RWPE1 (cell line): ENCODE measurements at regions not wholly inside any gene's neighbourhood (a gene's known extent, or its start where the extent isn't known, plus 50 kb on each side); places are given as distances from the start of the nearest gene placed in this dataset.
"Not testable (repeated sequence)": the region's sequence is repeated elsewhere in the genome, so short reads cannot be mapped to it uniquely, and the experiment has no call there.

Source experiments
- CTCF ChIA-PET: fragments of 350-600 bp; sonication (Branson Sonifier 250); formaldehyde crosslinking; extraction: SDS; loops from one replicate; lab custom pipeline; 2021; lab: Yijun Ruan, JAX
- POLR2A ChIA-PET: fragments of 400-600 bp; formaldehyde crosslinking; extraction: SDS; loops from one replicate; lab custom pipeline; 2020; ENCODE audit warnings: antibody characterized with exemption; ENCODE audit not compliant: low non-redundant PET; lab: Yijun Ruan, JAX
- DNase-seq: peaks from one replicate; pipeline ENCODE4 v3.0.0; 2012; ENCODE audit warnings: low spot score
- H3K27ac ChIP-seq: fragments of 450-650 bp; 2 replicates; pipeline ENCODE4 v1.5.1; 2017
- TF ChIP-seq, protein P1 (sequence below): fragments of 450-650 bp; conservative IDR thresholded peaks from 2 replicates; pipeline ENCODE4 v1.5.1; 2017; ENCODE audit warnings: low read depth, mild to moderate bottlenecking

DNA sequence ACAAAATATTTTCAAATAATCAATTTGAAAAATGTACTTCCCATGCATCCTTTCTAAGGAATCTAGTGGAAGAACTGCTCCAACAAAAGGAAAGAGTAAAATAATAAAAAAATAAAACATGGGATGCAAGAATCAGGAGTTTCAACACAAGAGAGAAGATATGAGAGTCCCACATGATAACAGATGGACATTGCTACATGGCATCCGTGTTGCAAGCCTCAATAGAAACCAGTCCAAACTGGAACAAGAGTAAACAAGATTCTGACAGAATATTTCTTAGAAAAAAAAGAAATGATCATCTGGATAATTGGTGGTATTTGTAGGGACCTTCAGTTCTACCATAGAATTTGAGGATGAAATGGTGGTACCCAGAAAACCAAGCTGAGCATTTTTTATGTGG is 186.8 kb downstream of the FRK start:
- POLR2A ChIA-PET = no interaction called here

GRCh38 chr6:115870464-115870863 is 190.2 kb downstream of the FRK start:
- CTCF ChIA-PET = no interaction called here
- POLR2A ChIA-PET = no interaction called here
- TF ChIP-seq, protein P1, sequence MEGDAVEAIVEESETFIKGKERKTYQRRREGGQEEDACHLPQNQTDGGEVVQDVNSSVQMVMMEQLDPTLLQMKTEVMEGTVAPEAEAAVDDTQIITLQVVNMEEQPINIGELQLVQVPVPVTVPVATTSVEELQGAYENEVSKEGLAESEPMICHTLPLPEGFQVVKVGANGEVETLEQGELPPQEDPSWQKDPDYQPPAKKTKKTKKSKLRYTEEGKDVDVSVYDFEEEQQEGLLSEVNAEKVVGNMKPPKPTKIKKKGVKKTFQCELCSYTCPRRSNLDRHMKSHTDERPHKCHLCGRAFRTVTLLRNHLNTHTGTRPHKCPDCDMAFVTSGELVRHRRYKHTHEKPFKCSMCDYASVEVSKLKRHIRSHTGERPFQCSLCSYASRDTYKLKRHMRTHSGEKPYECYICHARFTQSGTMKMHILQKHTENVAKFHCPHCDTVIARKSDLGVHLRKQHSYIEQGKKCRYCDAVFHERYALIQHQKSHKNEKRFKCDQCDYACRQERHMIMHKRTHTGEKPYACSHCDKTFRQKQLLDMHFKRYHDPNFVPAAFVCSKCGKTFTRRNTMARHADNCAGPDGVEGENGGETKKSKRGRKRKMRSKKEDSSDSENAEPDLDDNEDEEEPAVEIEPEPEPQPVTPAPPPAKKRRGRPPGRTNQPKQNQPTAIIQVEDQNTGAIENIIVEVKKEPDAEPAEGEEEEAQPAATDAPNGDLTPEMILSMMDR = no peak
- no peak for DNase-seq
- H3K27ac ChIP-seq = no peak overlapping the region

More for the DNA sequence above, 186.8 kb downstream of the FRK start:
- TF ChIP-seq, protein P1 = no peak
- no peak overlapping the region for H3K27ac ChIP-seq
- no peak for DNase-seq
- CTCF ChIA-PET = interaction anchor here (0.6 kb wide), 1 partner anchor 113 kb away, joined by 4 read pairs; no protein-coding TSS in a partner anchor

DNA sequence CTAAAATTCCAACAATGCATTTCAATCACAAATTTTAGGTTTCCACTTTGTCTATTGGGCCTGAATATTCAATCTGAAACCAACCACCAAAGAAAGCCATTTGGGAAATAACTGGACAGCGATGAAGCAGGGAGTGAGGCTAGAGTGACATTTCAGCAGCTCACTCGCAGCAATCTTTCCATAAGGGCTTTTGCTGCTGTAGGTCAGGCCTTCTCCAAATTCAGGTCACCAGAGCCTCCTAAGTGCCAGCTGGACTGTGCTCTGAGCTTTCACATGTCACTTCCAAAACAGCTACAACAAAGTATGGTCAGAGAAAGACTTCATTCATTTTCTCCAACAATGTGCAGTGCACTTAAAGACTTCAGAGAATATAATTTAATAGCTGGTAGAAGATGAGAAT is 194.8 kb downstream of the FRK start:
- ChIA-PET POLR2A (no interaction called here), CTCF (no interaction called here)
- TF ChIP-seq, protein P1 = no peak
- DNase-seq = no peak
- no peak overlapping the region for H3K27ac ChIP-seq

DNA sequence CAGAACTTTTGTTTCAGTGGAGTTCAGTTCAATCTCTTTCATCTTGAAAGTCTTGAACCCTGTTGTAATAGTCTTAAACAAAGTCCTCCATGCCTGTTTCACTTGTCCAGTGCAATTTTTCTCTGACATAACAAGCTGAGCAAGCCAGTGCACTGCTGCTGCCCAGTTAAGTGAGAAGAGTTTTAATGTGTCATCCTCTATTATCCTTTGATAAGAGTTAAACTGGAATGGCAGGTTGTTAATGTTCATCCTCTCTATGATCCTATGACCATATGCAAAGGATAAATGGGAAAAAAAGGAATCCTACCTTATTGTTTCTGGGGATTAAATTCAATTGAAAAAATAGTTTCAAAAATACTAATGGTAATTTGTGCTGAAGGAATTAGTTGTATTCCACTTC is 197.5 kb downstream of the FRK start:
- TF ChIP-seq, protein P1 = no peak
- ChIA-PET POLR2A (no interaction called here), CTCF (no interaction called here)
- DNase-seq = no peak
- no peak overlapping the region for H3K27ac ChIP-seq

DNA sequence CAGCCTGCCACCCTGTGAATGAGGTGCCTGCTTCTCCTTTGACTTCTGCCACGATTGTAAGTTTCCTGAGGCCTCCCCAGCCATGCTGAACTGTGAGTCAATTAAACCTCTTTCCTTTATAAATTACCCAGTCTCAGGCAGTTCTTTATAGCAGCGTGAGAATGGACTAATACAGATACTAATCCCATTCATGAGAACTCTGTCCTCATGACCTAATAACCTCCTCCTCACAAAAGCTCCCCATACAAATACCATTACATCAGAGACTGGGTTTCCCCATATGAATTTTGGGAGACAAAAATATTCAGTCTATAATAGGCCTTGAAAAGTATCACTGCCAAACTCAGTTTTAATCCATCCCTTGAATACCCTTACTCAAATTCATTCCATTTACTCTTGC is 199.0 kb downstream of the FRK start:
- H3K27ac ChIP-seq, DNase-seq, POLR2A ChIA-PET, CTCF ChIA-PET: not testable (repeated sequence)

- CTCF ChIA-PET, DNase-seq, H3K27ac ChIP-seq, POLR2A ChIA-PET: not testable (repeated sequence)
Observed at GRCh38 chr6:115859577-115859976, 201.1 kb downstream of the FRK start.

DNA sequence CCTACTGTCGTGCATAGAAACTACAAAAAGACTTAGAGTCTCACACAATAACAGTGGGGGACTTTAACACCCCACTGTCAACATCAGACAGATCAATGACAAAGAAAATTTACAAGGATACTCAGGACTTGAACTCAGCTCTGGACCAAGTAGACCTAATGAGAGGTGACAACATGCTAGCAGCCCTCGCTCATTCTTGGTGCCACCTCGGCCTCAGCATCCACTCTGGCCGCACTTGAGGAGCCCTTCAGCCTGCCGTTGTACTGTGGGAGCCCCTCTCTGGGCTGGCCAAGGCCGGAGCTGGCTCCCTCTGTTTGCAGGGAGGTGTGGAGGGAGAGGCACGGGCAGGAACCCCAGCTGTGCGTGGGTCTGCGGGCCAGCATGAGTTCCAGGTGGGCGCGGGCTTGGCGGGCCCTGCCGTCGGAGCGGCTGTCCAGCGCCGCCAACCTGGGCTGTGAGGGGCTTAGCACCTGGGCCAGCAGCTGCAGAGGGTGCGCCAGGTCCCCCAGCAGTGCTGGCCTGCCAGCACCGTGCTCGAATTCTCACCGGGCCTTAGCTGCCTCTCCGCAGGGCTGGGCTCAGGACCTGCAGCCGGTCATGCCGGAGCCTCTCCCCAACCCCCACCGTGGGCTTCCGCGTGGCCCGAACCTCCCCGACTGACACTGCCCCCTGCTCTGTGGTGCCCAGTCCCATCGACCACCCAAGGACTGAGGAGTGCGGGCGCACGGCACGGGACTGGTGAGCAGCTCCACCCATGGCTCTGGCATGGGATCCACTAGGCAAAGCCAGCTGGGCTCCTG is 205.6 kb downstream of the FRK start:
- POLR2A ChIA-PET = no interaction called here
- DNase-seq = no peak
- TF ChIP-seq, protein P1 = no peak
- CTCF ChIA-PET = no interaction called here
- no peak overlapping the region for H3K27ac ChIP-seq
